ENCODE measurements at regions not wholly inside any gene's neighbourhood (a gene's known extent, or its start where the extent isn't known, plus 50 kb on each side); places are given as distances from the start of the nearest gene placed in this dataset.
"Not testable (repeated sequence)": the region's sequence is repeated elsewhere in the genome, so short reads cannot be mapped to it uniquely, and the experiment has no call there.

GRCh38 chr20:25860531-25861150 lies 164.0 kb upstream of the ZNF337 start:
- peak overlapping the region; percentile 39 for H3K4me3 Mint-ChIP-seq
- ChIA-PET POLR2A (no interaction called here), CTCF (no interaction called here)
- H3K27me3 Mint-ChIP-seq, result peaks cover 79% of the 10 kb centered on the region
- DNase-seq (no peak), ATAC-seq (no peak)
- H3K9me3 Mint-ChIP-seq, result no peaks in the 10 kb centered on the region
- TF ChIP-seq CTCF (IDR thresholded peaks at IDR 0.05), result no peak
- no peak overlapping the region for H3K27ac Mint-ChIP-seq
- intact Hi-C loops (cut with micrococcal nuclease), result no loop called here
- peaks cover 36% of the 10 kb centered on the region for H3K4me1 Mint-ChIP-seq (ENCODE audit: low read depth)
- no peaks in the 10 kb centered on the region for H3K36me3 Mint-ChIP-seq (ENCODE audit: low read depth)

GRCh38 chr20:25859649-25860530 lies 163.2 kb upstream of the ZNF337 start:
- Mint-ChIP-seq H3K9me3 (no peaks in the 10 kb centered on the region), H3K27me3 (peaks cover 77% of the 10 kb centered on the region), H3K36me3 (ENCODE audit: low read depth) (no peaks in the 10 kb centered on the region), H3K4me3 (no peak overlapping the region), H3K27ac (no peak overlapping the region), H3K4me1 (ENCODE audit: low read depth) (peaks cover 32% of the 10 kb centered on the region)
- intact Hi-C loops (cut with micrococcal nuclease), result no loop called here
- ATAC-seq (peak; percentile 62), DNase-seq (peak; percentile 78)
- ChIA-PET POLR2A (no interaction called here), CTCF (no interaction called here)
- TF ChIP-seq CTCF (IDR thresholded peaks at IDR 0.05), result no peak

GRCh38 chr20:25858495-25859425 lies 162.1 kb upstream of the ZNF337 start:
- H3K4me3 Mint-ChIP-seq, result no peak overlapping the region
- CTCF ChIA-PET, result no interaction called here
- peaks cover 37% of the 10 kb centered on the region for H3K4me1 Mint-ChIP-seq (ENCODE audit: low read depth)
- POLR2A ChIA-PET, result no interaction called here
- H3K9me3 Mint-ChIP-seq, result no peaks in the 10 kb centered on the region
- H3K27ac Mint-ChIP-seq, result no peak overlapping the region
- peaks cover 76% of the 10 kb centered on the region for H3K27me3 Mint-ChIP-seq
- intact Hi-C loops (cut with micrococcal nuclease), result no loop called here
- DNase-seq (no peak), ATAC-seq (no peak)
- no peaks in the 10 kb centered on the region for H3K36me3 Mint-ChIP-seq (ENCODE audit: low read depth)
- no peak for TF ChIP-seq CTCF (IDR thresholded peaks at IDR 0.05)

- H3K4me3 Mint-ChIP-seq; H3K36me3 Mint-ChIP-seq (ENCODE audit: low read depth); H3K27ac Mint-ChIP-seq; intact Hi-C loops (cut with micrococcal nuclease); DNase-seq; CTCF ChIA-PET; POLR2A ChIA-PET; ATAC-seq; H3K9me3 Mint-ChIP-seq: not testable (repeated sequence)
- H3K4me1 Mint-ChIP-seq (ENCODE audit: low read depth), result peaks cover 36% of the 10 kb centered on the region
- H3K27me3 Mint-ChIP-seq, result peaks cover 69% of the 10 kb centered on the region
Observed at GRCh38 chr20:25857091-25857788, 160.6 kb upstream of the ZNF337 start.

GRCh38 chr20:25856256-25856884 lies 159.7 kb upstream of the ZNF337 start:
- no peak for TF ChIP-seq CTCF (IDR thresholded peaks at IDR 0.05)
- Mint-ChIP-seq H3K9me3 (no peaks in the 10 kb centered on the region), H3K4me1 (ENCODE audit: low read depth) (peaks cover 31% of the 10 kb centered on the region), H3K27me3 (peaks cover 63% of the 10 kb centered on the region), H3K4me3 (no peak overlapping the region), H3K27ac (no peak overlapping the region), H3K36me3 (ENCODE audit: low read depth) (no peaks in the 10 kb centered on the region)
- ChIA-PET CTCF (no interaction called here), POLR2A (no interaction called here)
- no peak for DNase-seq
- no peak for ATAC-seq
- intact Hi-C loops (cut with micrococcal nuclease), result no loop called here

GRCh38 chr20:25855451-25856156 lies 159.0 kb upstream of the ZNF337 start:
- intact Hi-C loops (cut with micrococcal nuclease); ATAC-seq; DNase-seq; H3K27ac Mint-ChIP-seq; POLR2A ChIA-PET; H3K36me3 Mint-ChIP-seq (ENCODE audit: low read depth); CTCF ChIA-PET; H3K9me3 Mint-ChIP-seq; H3K4me3 Mint-ChIP-seq: not testable (repeated sequence)
- Mint-ChIP-seq H3K27me3 (peaks cover 55% of the 10 kb centered on the region), H3K4me1 (ENCODE audit: low read depth) (peaks cover 25% of the 10 kb centered on the region)

- POLR2A ChIA-PET; DNase-seq; CTCF ChIA-PET; H3K9me3 Mint-ChIP-seq; H3K36me3 Mint-ChIP-seq (ENCODE audit: low read depth); intact Hi-C loops (cut with micrococcal nuclease); ATAC-seq; H3K27ac Mint-ChIP-seq: not testable (repeated sequence)
- Mint-ChIP-seq H3K27me3 (peaks cover 47% of the 10 kb centered on the region), H3K4me1 (ENCODE audit: low read depth) (peaks cover 19% of the 10 kb centered on the region), H3K4me3 (peak overlapping the region; percentile 80)
Observed at GRCh38 chr20:25854666-25855065, 158.0 kb upstream of the ZNF337 start.

All from activated CD8-positive, alpha-beta T cell treated with anti-CD3 and anti-CD28 coated beads for 36 hours (primary cell).